Testis (tissue), 2 donors: ENCODE measurements at regions not wholly inside any gene's neighbourhood (a gene's known extent, or its start where the extent isn't known, plus 50 kb on each side); places are given as distances from the start of the nearest gene placed in this dataset.

Experiments used
- DNase-seq: peaks from one replicate; pipeline ENCODE4 v3.0.0-alpha.2; 2019
- H3K27ac ChIP-seq, 2 donors: fragments of 200-600 bp; sonication (generic); one replicate each; pipeline ENCODE4 v1.5.1; 2019
- H3K27me3 ChIP-seq: fragments of 200-600 bp; sonication (generic); one replicate; pipeline ENCODE4 v1.5.1; 2019
- H3K36me3 ChIP-seq: fragments of 200-600 bp; sonication (generic); one replicate; pipeline ENCODE4 v1.5.1; 2017; ENCODE audit warnings: low read depth; ENCODE audit errors: missing control alignments
- H3K4me1 ChIP-seq: fragments of 200-600 bp; sonication (generic); one replicate; pipeline ENCODE4 v1.5.1; 2019
- H3K4me3 ChIP-seq, 2 donors: fragments of 200-600 bp; sonication (generic); one replicate each; pipeline ENCODE4 v1.5.1; 2017 to 2019
- H3K9me3 ChIP-seq: fragments of 200-600 bp; sonication (generic); one replicate; pipeline ENCODE4 v1.5.1; 2017
- POLR2A ChIP-seq: fragments of 450-650 bp; IDR thresholded peaks from one replicate; pipeline ENCODE4 v1.6.1; 2017; ENCODE audit warnings: antibody characterized with exemption, mild to moderate bottlenecking, moderate library complexity
- WGBS, 2 donors: methylation state at CpG; one replicate each; pipeline ENCODE4 v1.1.5; 2018; 5-methylcytosine and 5-hydroxymethylcytosine counted together
- intact Hi-C: fragments of 100-400 bp; cut with DNase I; formaldehyde crosslinking; loops from one replicate; pipeline ENCODE4 v1.15.1; 2023; ENCODE audit warnings: low total_unique reads
- TF ChIP-seq, protein P1 (sequence below), 3 experiments: fragments of 450-650 bp in 2 of 3; fragments of 200-600 bp in 1 of 3; sonication (generic) in 1 of 3; IDR thresholded peaks; one replicate each; pipeline ENCODE4 v1.5.1; 2016 to 2019; ENCODE audit warnings: antibody characterized with exemption in 3 of 3, mild to moderate bottlenecking in 2 of 3, moderate library complexity in 1 of 3

DNA sequence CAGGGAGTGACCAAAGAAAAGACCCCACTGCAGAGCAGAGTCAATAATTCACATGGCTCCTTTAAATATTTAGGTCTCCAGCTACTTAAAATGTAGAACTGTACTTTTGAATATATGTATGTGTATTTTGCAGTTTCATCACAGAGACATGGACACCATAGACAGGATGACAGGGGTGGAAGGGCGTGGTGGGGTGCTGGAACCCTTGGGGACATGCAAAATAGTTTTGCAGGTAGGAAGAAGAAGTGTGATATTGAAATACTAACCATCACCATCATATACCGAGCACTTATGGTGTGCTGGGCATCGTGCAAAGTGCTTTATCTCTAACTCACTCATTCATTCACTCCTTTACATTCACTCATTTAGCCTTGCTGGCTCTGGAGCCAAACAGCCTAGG, 72.5 kb upstream of the IGSF21 start:
- TF ChIP-seq, protein P1, sequence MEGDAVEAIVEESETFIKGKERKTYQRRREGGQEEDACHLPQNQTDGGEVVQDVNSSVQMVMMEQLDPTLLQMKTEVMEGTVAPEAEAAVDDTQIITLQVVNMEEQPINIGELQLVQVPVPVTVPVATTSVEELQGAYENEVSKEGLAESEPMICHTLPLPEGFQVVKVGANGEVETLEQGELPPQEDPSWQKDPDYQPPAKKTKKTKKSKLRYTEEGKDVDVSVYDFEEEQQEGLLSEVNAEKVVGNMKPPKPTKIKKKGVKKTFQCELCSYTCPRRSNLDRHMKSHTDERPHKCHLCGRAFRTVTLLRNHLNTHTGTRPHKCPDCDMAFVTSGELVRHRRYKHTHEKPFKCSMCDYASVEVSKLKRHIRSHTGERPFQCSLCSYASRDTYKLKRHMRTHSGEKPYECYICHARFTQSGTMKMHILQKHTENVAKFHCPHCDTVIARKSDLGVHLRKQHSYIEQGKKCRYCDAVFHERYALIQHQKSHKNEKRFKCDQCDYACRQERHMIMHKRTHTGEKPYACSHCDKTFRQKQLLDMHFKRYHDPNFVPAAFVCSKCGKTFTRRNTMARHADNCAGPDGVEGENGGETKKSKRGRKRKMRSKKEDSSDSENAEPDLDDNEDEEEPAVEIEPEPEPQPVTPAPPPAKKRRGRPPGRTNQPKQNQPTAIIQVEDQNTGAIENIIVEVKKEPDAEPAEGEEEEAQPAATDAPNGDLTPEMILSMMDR (IDR thresholded peaks at IDR 0.05) = no peak
- no peak for TF ChIP-seq POLR2A
- H3K36me3 ChIP-seq = no peaks in the 10 kb centered on the region
- H3K9me3 ChIP-seq = no peaks in the 10 kb centered on the region
- whole genome bisulfite sequencing, 2 donors = 68 to 87% methylated on average over 3 of the region's 3 CpGs
- intact Hi-C loops = no loop called here
- no peaks in the 10 kb centered on the region for H3K4me1 ChIP-seq
- H3K27me3 ChIP-seq = no peaks in the 10 kb centered on the region
- no peak overlapping the region for H3K4me3 ChIP-seq
- H3K27ac ChIP-seq = no peak overlapping the region
- DNase-seq = no peak

DNA sequence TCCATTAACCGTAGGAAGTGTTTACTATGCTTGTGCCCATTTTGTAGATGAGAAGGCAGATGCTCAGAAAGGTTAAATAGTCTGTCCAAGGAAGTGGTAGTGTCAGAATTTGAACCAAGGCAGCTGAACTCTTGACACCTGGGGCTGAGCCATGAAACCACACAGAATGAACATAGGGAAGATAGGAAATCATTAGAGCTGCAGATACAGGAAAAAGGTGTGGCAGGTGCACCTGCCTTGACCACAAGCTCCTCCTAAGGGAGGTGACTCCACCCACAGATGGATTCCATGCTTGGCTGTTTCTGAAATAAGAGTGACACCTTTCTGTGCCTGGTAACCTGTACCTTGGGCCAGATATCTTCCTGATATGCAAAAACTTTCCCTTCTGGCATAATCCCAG, 69.9 kb upstream of the IGSF21 start:
- Histone ChIP-seq H3K4me3 (no peak overlapping the region), H3K36me3 (no peaks in the 10 kb centered on the region), H3K9me3 (no peaks in the 10 kb centered on the region), H3K4me1 (no peaks in the 10 kb centered on the region), H3K27ac (no peak overlapping the region), H3K27me3 (no peaks in the 10 kb centered on the region)
- 84 to 86% methylated on average over 1 of the region's 1 CpG for WGBS, 2 donors
- TF ChIP-seq POLR2A = no peak
- TF ChIP-seq, protein P1 (IDR thresholded peaks at IDR 0.05) = no peak
- intact Hi-C loops = no loop called here
- no peak for DNase-seq

DNA sequence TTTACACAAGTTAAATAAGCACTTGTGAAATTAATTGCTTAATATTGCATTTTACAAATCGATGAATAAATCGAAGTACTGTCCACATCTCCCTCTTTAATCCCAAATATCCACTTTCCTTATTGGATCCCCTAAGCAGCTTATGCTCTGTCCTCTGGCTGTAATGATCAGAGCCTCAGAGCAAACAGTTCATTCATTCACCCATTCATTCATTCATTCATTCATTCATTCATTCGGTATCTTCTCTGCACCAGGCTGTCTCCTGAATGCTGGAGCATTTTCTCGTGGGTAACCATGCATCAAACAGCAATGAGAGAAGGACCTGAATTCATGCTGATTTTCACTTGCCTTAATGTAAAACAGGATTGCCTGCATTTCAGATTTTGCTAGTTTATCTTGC, 69.5 kb upstream of the IGSF21 start:
- H3K4me1 ChIP-seq = no peaks in the 10 kb centered on the region
- H3K36me3 ChIP-seq = no peaks in the 10 kb centered on the region
- intact Hi-C loops = no loop called here
- no peak for DNase-seq
- no peaks in the 10 kb centered on the region for H3K27me3 ChIP-seq
- H3K9me3 ChIP-seq = no peaks in the 10 kb centered on the region
- H3K27ac ChIP-seq = no peak overlapping the region
- 85 to 86% methylated on average over 4 of the region's 4 CpGs for WGBS, 2 donors
- TF ChIP-seq, protein P1 (IDR thresholded peaks at IDR 0.05) = no peak
- TF ChIP-seq POLR2A = no peak
- no peak overlapping the region for H3K4me3 ChIP-seq

DNA sequence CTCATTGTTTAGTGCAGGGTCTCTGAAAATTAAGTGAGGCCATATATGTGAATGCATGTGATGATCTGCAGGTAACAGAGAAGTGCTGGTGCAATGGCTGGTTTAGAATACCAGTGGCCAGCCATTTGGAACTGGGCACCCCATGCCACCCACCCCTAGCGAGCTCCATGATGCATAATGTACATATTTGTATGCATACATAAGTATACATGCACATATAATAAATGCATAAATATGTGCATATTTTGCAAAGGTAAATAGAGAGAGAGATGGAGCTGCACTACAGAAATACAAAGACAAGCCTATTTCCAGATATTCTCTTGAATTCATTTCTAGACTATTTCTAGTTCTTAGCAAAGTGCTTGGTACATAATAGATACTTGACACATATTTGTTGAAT, 68.5 kb upstream of the IGSF21 start:
- Histone ChIP-seq H3K27me3 (no peaks in the 10 kb centered on the region), H3K4me3 (no peak overlapping the region), H3K4me1 (no peaks in the 10 kb centered on the region), H3K9me3 (no peaks in the 10 kb centered on the region), H3K27ac (no peak overlapping the region), H3K36me3 (no peaks in the 10 kb centered on the region)
- 94 to 100% methylated on average over 1 of the region's 1 CpG for WGBS, 2 donors
- no peak for DNase-seq
- TF ChIP-seq, protein P1 (IDR thresholded peaks at IDR 0.05) = no peak
- TF ChIP-seq POLR2A = no peak
- intact Hi-C loops = no loop called here

- intact Hi-C loops = no loop called here
- no peaks in the 10 kb centered on the region for H3K36me3 ChIP-seq
- H3K9me3 ChIP-seq = no peaks in the 10 kb centered on the region
- peak; percentile 17 for DNase-seq
- no peak overlapping the region for H3K4me3 ChIP-seq
- no peaks in the 10 kb centered on the region for H3K4me1 ChIP-seq
- WGBS, 2 donors = 51 to 68% methylated on average over 6 of the region's 6 CpGs
- no peaks in the 10 kb centered on the region for H3K27me3 ChIP-seq
- TF ChIP-seq, protein P1 (IDR thresholded peaks at IDR 0.05) = no peak
- no peak for TF ChIP-seq POLR2A
- no peak overlapping the region for H3K27ac ChIP-seq
Observed at GRCh38 chr1:18041102-18041501, 66.5 kb upstream of the IGSF21 start.
